ENCODE measurements at regions not wholly inside any gene's neighbourhood (a gene's known extent, or its start where the extent isn't known, plus 50 kb on each side); places are given as distances from the start of the nearest gene placed in this dataset.

GRCh38 chr4:26067035-26067434 lies 153.0 kb downstream of the SMIM20 start:
- TF ChIP-seq EP300 (IDR thresholded peaks at IDR 0.05) (no peak), CTCF (IDR thresholded peaks at IDR 0.05) (no peak)

Measured in tibial nerve (tissue), 4 donors.